ENCODE measurements at regions not wholly inside any gene's neighbourhood (a gene's known extent, or its start where the extent isn't known, plus 50 kb on each side); places are given as distances from the start of the nearest gene placed in this dataset.
A peak's percentile ranks its signal among the peaks of the same experiment; 100 is the strongest.

DNA sequence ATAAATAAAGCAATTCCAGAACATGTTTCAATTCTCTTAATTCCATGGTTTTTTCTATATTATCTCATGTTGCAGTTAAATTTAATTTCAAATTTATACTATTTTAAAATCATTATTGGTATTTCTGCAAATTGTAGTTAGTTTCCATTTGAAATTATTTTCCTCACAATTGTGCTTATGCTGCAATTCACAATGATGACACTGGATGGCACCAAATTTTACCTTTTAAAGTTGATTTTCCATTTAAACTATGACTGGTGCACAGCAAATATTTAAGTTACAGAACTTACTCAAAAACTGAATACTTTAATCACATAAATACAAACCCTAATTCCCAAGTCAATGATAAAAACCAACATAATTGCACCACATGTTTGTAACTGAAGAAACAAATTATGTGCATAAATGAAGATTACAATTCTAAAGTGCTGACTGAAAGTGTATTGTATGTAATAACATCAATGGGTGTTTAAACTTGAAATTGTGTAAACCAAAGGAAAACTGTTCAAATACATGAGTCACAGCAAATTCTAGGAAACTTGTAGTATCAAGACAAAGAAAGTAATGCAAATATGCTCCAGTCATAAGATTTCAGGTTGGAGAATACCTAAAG lies 75.3 kb upstream of the AASS start:
- no peak overlapping the region for H3K4me3 ChIP-seq (ENCODE audit: low read length, poor library complexity, severe bottlenecking)
- H3K9me3 ChIP-seq (ENCODE audit: insufficient read depth, low read depth, low read length): no peaks in the 10 kb centered on the region

DNA sequence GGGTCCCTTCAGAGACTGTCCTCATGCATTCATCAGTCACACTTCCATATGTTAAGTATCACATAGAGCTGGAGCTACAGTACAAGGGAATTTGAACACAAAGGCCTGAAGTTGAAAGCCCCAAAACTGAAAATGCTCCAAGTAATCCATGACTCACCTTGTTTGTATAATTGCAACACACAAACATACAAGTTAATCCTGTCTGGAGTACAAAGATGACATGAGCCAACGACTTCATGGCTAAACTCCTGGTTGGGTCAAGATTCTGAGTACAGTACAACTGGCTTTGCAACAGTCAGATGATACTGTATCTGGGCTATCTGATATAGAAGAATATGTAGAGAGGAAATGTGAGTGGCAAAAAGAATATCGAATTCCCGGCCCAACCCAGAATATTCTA lies 73.1 kb upstream of the AASS start:
- Histone ChIP-seq H2AFZ (ENCODE audit: low read length) (no peak overlapping the region), H3K4me3 (ENCODE audit: low read length, poor library complexity, severe bottlenecking) (no peak overlapping the region), H3K79me2 (ENCODE audit: insufficient read depth, low read length) (no peaks in the 10 kb centered on the region), H3K36me3 (ENCODE audit: insufficient read depth, low read length) (no peaks in the 10 kb centered on the region), H3K9me3 (ENCODE audit: insufficient read depth, low read depth, low read length) (no peaks in the 10 kb centered on the region), H3F3A (ENCODE audit: low read depth) (no peaks in the 10 kb centered on the region), H3K4me2 (ENCODE audit: low read depth, low read length, poor library complexity, severe bottlenecking) (no peak overlapping the region), H3K9me2 (replicated peaks; ENCODE audit: low read depth, low read length) (no peaks in the 10 kb centered on the region), H3K9ac (ENCODE audit: low read depth, low read length, poor library complexity, severe bottlenecking) (no peak overlapping the region), H4K20me1 (ENCODE audit: insufficient read depth, low read length, poor library complexity, severe bottlenecking) (no peaks in the 10 kb centered on the region), H3K4me1 (ENCODE audit: insufficient read depth, low read length, poor library complexity, severe bottlenecking) (no peaks in the 10 kb centered on the region), H3K27me3 (ENCODE audit: insufficient read depth, low read length, poor library complexity, severe bottlenecking) (no peaks in the 10 kb centered on the region)
- TF ChIP-seq EZH2phosphoT487 (IDR thresholded peaks at IDR 0.05; ENCODE audit: borderline replicate concordance) (no peak), CTCF (conservative IDR thresholded peaks at IDR 0.05; ENCODE audit: low read length) (no peak)

More for the DNA sequence above, 75.3 kb upstream of the AASS start:
- H3K9ac ChIP-seq (ENCODE audit: low read depth, low read length, poor library complexity, severe bottlenecking): no peak overlapping the region
- H3F3A ChIP-seq (ENCODE audit: low read depth): no peaks in the 10 kb centered on the region
- peak; percentile 72 for TF ChIP-seq CTCF (conservative IDR thresholded peaks at IDR 0.05; ENCODE audit: low read length)
- no peak for TF ChIP-seq EZH2phosphoT487 (IDR thresholded peaks at IDR 0.05; ENCODE audit: borderline replicate concordance)
- no peak overlapping the region for H2AFZ ChIP-seq (ENCODE audit: low read length)
- H3K79me2 ChIP-seq (ENCODE audit: insufficient read depth, low read length): no peaks in the 10 kb centered on the region
- no peaks in the 10 kb centered on the region for H3K4me1 ChIP-seq (ENCODE audit: insufficient read depth, low read length, poor library complexity, severe bottlenecking)
- H3K36me3 ChIP-seq (ENCODE audit: insufficient read depth, low read length): no peaks in the 10 kb centered on the region
- H3K4me2 ChIP-seq (ENCODE audit: low read depth, low read length, poor library complexity, severe bottlenecking): no peak overlapping the region
- no peaks in the 10 kb centered on the region for H3K27me3 ChIP-seq (ENCODE audit: insufficient read depth, low read length, poor library complexity, severe bottlenecking)
- no peaks in the 10 kb centered on the region for H3K9me2 ChIP-seq (replicated peaks; ENCODE audit: low read depth, low read length)
- no peaks in the 10 kb centered on the region for H4K20me1 ChIP-seq (ENCODE audit: insufficient read depth, low read length, poor library complexity, severe bottlenecking)

- Histone ChIP-seq H3F3A (ENCODE audit: low read depth) (no peaks in the 10 kb centered on the region), H3K4me1 (ENCODE audit: insufficient read depth, low read length, poor library complexity, severe bottlenecking) (no peaks in the 10 kb centered on the region), H3K9me2 (replicated peaks; ENCODE audit: low read depth, low read length) (no peaks in the 10 kb centered on the region), H3K9me3 (ENCODE audit: insufficient read depth, low read depth, low read length) (no peaks in the 10 kb centered on the region), H3K79me2 (ENCODE audit: insufficient read depth, low read length) (no peaks in the 10 kb centered on the region), H3K27me3 (ENCODE audit: insufficient read depth, low read length, poor library complexity, severe bottlenecking) (no peaks in the 10 kb centered on the region), H3K4me3 (ENCODE audit: low read length, poor library complexity, severe bottlenecking) (no peak overlapping the region), H3K36me3 (ENCODE audit: insufficient read depth, low read length) (no peaks in the 10 kb centered on the region), H3K9ac (ENCODE audit: low read depth, low read length, poor library complexity, severe bottlenecking) (no peak overlapping the region), H4K20me1 (ENCODE audit: insufficient read depth, low read length, poor library complexity, severe bottlenecking) (no peaks in the 10 kb centered on the region), H2AFZ (ENCODE audit: low read length) (no peak overlapping the region), H3K4me2 (ENCODE audit: low read depth, low read length, poor library complexity, severe bottlenecking) (no peak overlapping the region)
- no peak for TF ChIP-seq EZH2phosphoT487 (IDR thresholded peaks at IDR 0.05; ENCODE audit: borderline replicate concordance)
- TF ChIP-seq CTCF (conservative IDR thresholded peaks at IDR 0.05; ENCODE audit: low read length): no peak
These were observed 68.7 kb upstream of the AASS start for GRCh38 chr7:122212754-122213153.

Measured in Loucy (cell line).